ENCODE measurements at regions not wholly inside any gene's neighbourhood (a gene's known extent, or its start where the extent isn't known, plus 50 kb on each side); places are given as distances from the start of the nearest gene placed in this dataset.
"Not testable (repeated sequence)": the region's sequence is repeated elsewhere in the genome, so short reads cannot be mapped to it uniquely, and the experiment has no call there.

DNA sequence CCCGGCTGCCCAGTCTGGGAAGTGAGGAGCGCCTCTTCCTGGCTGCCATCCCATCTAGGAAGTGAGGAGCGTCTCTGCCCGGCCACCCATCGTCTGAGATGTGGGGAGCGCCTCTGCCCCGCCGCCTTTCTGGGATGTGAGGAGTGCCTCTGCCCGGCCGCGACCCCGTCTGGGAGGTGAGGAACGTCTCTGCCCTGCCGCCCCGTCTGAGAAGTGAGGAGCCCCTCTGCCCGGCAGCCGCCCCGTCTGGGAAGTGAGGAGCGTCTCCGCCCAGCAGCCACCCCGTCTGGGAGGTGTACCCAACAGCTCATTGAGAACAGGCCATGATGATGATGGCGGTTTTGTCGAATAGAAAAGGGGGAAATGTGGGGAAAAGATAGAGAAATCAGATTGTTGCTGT lies 316.2 kb upstream of the PRR16 start:
- DNase-seq (ENCODE audit: low read depth), result not testable (repeated sequence)

DNA sequence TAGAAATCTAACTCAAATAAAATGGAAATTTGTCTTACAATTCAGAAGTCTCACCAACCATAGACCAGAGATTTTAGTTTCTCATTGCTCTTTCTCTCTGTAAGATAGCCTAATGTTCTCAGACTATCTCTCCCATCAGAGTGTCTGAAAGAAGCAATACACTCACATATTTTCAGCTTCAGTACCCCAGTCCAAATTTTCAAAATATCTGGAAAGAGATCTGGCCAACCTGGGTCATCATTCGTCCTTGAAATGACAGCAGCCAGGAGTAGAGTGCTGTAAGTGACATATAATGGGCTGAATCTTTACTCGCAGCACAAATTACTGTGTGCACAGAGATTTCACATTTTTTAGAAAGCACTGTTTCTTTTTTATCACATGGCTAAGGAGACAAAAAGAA lies 313.3 kb upstream of the PRR16 start:
- no peak for DNase-seq (ENCODE audit: low read depth)

DNA sequence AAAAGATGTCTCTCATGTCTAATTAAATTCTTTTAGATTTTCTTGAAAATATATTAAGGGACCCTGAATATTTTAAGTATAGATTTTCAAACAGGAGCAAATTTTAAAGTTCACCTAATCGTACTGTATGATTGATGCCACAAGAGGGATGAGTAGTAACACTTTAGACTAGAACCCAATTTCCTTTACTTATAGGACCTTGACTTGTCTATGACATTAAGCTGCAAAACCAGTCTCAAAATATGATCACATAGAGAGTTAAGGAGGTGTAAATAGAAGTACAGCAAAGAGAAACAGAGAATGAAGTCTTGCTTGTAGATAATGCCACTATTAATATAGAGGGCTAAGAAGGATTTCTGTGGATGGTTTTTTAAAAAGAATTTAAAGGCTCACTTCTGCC lies 312.9 kb upstream of the PRR16 start:
- no peak for DNase-seq (ENCODE audit: low read depth)

DNA sequence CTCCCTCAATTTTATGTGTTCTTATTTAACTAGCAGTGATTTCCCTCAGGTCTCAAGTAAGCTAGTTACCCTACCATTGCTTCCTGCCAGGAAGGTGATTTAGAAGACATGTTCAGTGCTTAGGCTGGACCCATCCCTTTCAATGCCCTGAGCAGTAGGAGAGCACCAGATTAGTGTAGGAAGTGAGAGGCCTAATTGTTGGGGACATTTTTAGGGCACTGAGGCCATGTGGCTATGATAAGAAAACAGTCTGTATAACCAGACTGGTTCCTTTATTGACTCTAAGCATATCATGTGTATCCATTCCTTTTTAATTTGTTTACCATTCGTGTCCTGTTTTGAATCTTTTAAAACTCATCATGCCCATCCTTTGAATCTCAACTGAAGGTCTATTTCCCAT lies 312.3 kb upstream of the PRR16 start:
- no peak for DNase-seq (ENCODE audit: low read depth)

DNA sequence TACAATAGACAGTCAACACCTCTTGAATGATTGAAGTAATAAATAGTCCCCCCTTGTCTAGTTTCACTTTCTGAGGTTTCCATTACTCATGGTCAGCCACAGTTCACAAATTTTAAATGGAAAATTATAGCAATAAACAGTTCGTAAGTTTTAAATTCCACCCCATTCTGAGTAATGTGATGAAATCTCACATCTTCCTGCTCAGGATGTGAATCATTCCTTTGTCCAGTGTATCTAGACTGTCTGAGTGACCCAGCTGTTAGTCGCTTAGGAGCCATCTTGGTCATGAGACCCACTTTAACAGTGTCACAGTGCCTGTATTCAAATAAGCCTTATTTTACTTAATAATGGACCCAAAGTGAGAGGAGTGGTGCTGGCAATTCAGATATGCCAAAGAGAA lies 311.6 kb upstream of the PRR16 start:
- no peak for DNase-seq (ENCODE audit: low read depth)

DNA sequence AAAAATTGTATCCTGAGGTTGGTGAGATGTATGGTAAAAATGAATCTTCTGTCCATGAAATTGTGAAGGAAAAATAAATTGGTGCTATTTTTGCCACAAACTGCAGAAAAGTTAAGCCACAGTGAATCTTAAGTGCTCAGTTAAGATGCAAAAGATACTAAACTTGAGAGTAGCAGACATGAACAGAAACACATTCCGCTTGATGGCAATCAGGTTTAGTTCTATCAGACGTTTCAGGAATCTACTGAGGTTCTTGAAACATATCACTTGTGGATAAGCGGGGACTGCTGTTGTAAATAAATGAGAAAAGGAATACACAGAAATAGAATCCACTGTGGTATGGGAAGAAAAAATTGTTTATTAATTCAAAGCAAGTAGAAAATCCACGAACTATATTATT lies 311.2 kb upstream of the PRR16 start:
- DNase-seq (ENCODE audit: low read depth), result no peak

DNA sequence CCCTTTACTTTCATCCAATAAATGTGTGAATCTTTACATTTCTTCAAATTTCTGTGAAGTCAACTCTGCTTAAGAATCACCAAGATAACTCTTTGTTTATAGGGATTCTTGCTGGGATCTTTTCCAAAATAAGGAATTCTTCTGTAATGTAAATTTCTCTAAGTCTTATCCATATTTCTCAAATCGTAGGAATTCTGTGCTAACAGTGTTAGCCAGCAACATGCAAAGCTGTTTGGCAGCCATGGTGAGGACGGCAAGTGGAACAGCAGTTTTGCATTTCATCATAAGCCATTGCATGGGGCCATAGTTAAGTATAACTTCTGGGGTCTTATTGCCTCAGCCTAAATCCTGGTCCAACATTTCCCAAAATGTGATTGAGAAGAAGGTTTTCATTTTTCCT lies 310.5 kb upstream of the PRR16 start:
- no peak for DNase-seq (ENCODE audit: low read depth)

DNA sequence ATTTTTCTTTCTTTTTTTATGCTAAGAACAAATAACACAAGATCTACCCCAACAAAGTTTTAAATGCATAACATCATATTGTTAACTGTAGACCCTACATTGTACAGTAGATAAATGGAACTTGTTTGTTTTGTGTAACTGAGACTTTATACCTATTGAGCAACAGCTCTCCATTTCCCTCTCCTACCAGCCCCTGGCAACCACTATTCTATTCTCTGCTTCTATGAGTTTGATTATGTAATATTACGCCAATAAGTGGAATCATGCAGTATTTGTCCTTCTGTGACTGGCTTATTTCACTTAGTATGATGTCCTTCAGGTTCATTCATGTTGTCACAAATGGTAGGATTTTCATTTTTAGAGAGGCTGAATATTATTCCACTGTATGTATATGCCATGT lies 308.2 kb upstream of the PRR16 start:
- no peak for DNase-seq (ENCODE audit: low read depth)

DNA sequence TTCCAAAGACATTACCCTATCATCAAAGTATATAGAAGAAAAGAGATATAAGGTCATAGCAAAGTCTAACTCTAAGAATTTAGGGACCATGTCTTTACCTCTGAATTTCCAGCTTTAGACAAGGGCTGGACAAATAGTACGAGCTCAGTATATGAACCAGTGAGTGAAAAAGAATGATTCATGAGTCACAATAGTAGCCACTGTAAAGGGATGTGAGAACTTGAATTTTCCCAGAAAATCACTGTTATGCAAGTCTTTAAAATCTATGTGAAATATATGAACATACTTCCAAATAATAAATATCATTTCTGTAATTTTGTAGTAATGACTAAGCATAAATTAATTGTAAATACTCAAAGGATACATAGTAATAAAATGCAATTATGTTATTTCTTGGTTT lies 305.9 kb upstream of the PRR16 start:
- DNase-seq (ENCODE audit: low read depth), result no peak

DNA sequence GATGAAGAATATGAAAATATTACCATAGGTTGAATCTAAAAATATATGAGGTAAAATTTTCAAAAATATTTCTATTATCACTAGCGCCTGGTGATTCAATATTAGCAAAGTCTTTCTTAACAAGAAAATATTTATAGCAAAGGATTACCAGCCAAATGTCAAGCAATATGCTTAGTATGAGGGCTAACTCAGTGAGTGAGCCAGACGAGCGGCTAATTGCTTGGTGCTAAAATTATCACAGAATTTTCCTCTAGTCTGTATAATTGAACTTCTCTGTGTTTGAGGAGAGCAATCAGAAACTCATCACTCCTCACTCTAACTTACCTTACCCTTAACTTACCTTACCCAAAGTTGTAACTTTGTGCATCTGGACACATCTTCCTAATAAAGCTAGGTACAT lies 304.9 kb upstream of the PRR16 start:
- DNase-seq (ENCODE audit: low read depth), result no peak

DNA sequence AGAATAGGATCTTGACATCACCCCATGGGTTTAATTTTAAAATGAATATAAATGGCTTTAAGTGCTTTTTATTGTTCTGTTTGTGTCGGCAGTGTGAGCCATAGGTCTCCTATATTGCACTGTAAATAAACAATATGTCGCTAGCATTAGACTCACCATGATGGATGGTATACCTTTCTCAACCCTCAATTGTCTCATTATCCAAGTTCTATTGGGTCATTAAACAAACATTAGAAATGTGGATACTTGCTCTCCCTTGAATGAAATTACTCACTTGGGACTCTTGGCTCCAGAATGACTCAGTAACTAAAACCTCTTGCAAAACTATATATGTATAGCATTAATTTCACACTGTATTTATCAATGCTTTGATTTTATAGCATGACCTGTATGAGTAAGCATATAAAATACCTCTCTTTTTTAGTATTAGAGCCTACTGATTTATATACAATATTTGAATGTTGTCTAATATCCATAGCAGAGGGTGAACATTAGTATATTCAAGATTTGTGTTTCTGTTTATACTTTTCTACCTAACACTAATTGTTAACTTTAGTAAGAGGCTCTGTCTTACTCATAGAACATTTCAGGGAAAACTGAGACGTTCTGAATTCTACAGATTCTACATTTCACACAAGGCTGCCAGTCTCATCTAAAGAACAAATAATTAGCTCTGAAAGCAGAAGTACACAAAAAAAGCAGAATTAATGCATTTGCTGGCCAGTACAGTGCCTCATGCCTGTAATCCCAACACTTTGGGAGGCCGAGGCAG lies 303.8 kb upstream of the PRR16 start:
- no peak for DNase-seq (ENCODE audit: low read depth)

DNA sequence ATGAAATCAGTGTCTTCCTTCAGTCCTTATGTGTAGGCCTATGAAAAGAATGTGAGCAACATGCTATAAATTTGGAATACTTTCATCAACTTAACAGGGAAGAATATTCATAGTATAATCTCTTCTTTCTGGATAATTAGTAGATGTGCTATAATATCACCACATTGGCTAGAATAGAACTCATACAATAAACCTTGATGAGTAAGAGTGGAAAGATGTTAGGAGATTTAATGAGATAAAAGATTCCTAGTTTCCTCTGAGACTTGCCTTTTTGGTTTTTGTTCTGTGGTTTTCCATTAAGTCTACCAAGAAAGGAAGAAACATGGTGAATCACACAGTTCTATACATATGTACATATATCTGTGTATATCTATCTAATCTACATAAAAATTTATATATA lies 301.8 kb upstream of the PRR16 start:
- no peak for DNase-seq (ENCODE audit: low read depth)

DNA sequence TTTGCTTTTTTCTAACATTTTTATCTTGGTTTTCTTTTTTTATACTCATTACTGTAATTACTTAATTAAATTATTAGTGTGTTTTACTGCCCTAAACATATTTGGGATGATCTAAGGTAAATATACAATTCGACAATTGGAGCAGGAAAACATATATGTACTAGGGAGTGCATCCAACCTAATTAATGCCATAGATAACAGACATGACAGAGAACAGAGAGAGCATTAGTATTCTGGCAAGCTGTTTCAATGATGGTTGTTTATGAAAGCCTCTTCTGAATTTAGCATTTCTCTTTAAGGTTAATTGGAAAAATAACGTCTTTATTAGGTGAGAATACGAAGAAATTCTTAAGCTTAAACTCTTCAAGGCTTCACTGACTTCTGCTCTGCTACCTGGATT lies 300.1 kb upstream of the PRR16 start:
- DNase-seq (ENCODE audit: low read depth), result no peak

DNA sequence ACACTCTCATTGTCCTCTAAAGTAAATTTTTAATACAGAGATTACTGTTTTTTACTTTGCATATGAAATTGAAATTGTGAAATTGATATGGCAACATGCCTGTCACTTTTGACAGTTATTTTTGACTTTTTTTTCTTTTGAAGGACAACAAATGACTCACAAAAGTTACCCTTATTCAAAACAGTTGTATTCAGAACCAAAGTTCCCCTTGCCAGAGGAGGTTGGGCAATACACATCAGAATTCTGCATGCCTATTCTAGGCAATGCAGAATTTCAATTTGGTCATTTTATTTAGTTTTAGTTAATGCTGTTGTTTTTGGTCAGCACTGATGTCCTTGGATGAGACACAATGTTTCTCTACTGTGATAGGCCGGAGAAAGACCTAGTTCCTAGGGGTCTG lies 299.1 kb upstream of the PRR16 start:
- DNase-seq (ENCODE audit: low read depth), result no peak

DNA sequence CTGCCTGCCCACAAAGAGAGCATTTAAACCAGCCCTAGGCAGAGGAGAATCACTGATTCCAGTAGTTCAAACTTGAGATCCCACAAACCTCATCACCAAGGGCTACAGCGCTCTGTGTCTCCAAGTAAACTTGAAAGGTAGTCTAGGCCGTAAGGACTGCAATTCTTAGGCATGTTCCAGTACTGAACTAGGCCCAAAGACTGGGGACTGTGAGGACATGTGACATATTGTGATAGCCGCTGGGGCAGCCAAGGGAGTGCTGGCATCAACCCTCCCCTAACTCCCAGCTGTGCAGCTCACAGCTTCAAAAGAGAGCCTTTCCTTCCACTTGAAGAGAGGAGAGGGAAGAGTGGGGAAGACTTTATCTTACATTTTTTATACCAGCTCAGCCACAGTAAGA lies 291.0 kb upstream of the PRR16 start:
- no peak for DNase-seq (ENCODE audit: low read depth)

DNA sequence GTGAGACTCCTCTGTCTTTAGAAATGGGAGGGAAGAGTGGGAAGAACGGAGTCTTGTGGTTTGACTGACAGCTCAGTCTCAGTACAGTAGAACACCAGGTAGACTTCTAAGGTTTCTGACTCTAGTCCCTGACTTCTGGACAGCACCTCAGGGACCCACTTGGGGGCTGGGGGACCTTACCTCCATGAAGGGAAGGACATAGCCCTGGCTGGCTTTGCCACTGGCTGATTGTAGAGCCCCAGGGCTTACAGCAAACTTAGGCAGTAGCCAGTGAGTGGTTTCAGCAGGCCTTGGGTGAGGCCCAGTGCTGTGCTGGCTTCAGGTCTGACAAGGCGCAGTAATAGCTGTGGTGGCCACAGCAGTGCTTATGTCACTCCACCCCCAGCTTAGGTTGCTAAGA lies 290.0 kb upstream of the PRR16 start:
- no peak for DNase-seq (ENCODE audit: low read depth)

DNA sequence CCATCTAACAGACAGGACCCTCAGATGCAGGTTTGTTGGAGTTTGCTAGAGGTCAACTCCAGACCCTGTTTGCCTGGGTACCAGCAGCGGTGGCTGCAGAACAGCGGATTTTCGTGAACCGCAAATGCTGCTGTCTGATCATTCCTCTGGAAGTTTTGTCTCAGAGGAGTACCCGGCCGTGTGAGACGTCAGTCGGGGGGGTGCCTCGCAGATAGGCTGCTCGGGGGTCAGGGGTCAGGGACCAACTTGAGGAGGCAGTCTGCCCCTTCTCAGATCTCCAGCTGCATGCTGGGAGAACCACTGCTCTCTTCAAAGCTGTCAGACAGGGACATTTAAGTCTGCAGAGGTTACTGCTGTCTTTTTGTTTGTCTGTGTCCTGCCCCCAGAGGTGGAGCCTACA lies 282.9 kb upstream of the PRR16 start:
- DNase-seq (ENCODE audit: low read depth), result not testable (repeated sequence)

DNA sequence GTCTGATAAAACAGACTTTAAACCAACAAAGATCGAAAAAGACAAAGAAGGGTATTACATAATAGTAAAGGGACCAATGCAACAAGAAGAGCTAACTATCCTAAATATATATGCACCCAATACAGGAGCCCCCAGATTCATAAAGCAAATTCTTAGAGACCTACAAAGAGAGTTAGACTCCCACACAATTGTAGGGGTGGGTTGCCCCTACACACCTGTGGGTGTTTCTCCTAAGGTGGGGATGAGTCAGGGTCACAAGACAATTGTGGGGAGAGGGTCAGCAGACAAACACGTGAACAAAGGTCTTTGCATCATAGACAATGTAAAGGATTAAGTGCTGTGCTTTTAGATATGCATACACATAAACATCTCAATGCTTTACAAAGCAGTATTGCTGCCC lies 269.4 kb upstream of the PRR16 start:
- not testable (repeated sequence) for DNase-seq (ENCODE audit: low read depth)

DNA sequence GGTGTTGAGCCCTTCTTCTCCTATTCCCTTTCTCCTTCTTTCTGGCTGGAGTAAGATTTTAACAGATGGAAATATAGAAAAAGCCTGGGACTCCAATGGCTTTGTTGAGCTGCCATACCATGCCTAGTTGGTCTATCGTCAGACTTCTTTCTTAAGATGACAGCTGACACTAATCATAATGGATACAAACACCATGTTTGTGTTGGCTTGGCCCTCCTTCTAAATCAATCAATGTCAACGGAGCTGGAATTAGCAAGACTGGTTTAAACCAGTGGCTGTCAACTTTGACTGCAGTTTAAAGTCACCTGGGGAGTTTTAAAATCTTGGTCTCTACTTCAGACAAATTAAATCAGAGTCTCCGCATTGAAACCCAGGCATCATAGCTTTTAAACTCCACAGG lies 264.5 kb upstream of the PRR16 start:
- DNase-seq (ENCODE audit: low read depth), result no peak

DNA sequence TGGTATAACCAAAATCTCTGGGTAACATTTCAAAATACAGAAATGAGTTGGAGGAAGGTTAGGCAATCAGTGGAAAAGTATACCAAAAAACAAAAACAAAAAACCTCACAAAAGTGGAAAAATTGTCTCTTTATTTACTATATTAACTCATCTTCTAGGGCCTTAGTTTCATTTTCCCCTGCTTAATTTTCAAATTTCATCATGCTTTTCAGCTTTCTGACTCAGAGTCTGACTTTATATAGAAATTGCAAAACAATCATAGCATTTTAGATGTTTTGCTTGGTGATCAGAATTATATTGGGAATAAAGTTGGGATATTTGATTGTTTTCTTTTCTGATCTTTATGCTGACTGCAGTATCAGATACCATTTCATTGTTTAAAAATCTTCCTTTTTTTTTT lies 257.0 kb upstream of the PRR16 start:
- DNase-seq (ENCODE audit: low read depth), result no peak

DNA sequence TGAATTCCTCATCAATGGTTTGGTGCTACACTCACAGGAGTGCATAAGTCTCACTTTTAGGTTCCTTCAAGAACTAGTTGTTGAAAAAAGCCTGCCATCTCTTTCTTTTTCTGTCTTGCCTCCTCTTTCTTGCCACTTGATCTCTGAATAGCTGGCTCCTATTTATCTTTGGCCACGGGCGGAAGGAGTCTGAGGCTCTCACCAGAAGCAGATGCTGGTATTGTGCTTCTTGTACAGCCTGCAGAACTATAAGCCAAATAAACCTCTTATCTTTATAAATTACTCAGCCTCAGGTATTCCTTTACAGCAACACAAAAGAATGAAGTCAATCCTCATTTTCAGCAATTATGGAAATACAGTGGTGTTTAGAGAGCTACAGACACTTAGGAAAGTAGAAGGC lies 247.1 kb upstream of the PRR16 start:
- DNase-seq (ENCODE audit: low read depth), result no peak

DNA sequence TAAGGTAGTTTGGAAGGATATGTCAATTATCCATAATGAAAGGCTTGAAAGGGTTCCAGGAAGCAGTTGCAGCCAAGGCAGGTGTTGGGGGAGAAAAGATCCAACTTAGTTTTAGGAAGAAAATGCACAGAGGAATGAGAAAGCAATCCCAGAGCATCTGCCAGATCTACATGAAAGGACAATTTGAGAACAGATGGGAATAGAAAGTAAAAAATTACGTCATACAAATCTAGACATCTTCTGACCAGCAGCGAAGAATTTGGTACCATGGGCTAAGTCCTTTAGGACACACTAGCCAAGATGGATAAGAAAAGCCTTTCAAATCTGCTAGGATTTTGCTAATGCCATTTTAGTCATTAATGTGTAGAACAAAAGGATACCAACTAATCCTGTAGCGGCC lies 244.1 kb upstream of the PRR16 start:
- DNase-seq (ENCODE audit: low read depth), result no peak

DNA sequence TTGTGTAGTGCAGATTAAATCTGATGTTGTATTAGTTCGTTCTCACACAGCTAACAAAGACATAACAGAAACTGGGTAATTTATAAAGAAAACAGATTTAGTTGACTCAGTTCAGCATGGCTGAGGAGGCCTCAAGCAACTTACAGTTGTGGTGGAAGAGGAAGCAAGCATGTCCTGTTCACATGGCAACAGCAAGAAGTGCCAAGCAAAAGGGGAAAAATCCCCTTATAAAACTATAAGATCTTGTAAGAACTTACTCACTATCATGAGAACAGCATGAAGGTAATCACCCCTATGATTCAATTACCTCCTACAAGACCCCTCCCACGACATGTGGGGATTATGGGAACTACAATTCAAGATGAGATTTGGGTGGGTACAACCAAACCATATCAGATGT lies 238.6 kb upstream of the PRR16 start:
- no peak for DNase-seq (ENCODE audit: low read depth)

DNA sequence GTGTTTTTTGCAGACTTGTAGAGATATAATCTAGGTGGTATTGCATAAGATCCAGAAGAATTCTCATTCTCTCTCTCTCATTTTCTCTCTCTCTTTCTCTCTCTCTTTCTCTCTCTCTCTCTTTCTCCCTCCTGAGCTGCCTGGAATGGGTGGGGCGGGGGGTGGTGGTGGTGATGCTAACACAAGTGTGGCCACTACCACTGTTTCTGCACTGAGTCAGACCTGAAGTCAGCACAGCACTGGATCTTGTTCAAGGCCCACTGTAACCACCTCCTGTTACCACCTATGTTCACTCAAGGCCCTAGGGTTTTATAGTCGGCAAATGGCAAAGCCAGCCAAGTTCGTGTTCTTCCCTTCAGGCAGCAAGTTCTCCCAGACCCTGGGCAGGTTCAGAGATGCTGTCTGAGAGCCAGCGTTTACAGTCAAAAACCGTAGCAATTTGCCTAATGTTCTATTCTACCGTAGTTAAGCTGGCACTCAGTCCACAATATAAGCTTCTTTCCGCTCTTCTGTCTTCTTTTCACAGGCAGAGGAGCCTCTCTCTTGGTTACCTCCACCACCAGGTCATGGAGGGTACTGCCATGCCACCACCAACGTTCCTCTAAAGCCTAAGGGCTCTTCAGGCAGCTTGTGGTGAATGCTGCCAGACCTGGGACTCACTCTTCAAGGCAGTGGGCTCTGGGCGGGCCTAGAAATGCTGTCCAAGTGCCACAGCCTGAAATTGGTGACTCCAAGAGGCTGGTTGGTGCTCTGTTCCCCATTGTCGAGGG lies 235.7 kb upstream of the PRR16 start:
- DNase-seq (ENCODE audit: low read depth), result no peak

All from forelimb muscle (tissue), 1 donor.